GM13976 (cell line): ENCODE measurements at regions not wholly inside any gene's neighbourhood (a gene's known extent, or its start where the extent isn't known, plus 50 kb on each side); places are given as distances from the start of the nearest gene placed in this dataset.

Source experiments
- DNase-seq: peaks from one replicate; pipeline ENCODE4 v3.0.0; 2012; ENCODE audit warnings: low spot score
- in situ Hi-C: fragments of 300-500 bp; cut with MboI; formaldehyde crosslinking; loops from one replicate; pipeline ENCODE4 v1.12.0; 2022; ENCODE audit warnings: low sequenced_read_pairs, mixed read lengths, inconsistent platforms; ENCODE audit not compliant: unreplicated experiment
- TF ChIP-seq, protein P1 (sequence below): IDR thresholded peaks from 2 replicates; pipeline ENCODE4 v1.5.1; 2012; ENCODE audit warnings: borderline replicate concordance, mild to moderate bottlenecking; ENCODE audit not compliant: insufficient read depth; ENCODE audit errors: extremely low read depth, missing control alignments, control extremely low read depth

DNA sequence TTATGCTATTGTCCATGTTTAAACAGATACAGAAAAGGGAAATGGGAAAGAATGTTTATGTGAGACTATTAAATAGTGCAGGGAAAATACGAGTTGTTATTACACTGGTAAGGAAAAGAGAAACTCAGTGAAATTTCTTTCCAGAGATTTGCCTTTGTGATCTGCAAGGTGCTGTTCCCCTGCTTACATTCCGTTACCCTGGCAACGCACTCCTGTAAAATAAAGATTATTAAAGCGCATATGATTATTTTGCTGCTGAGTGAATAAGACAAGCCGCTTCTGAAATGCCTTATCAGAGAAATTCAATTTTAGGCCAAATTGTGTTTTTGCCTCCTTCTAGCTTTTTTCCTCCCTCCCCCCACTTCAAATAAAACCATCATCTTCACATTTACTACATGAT, 328.6 kb upstream of the PMFBP1 start:
- in situ Hi-C loops, result loop anchor here (25.0 kb wide), 1 partner anchor 337 kb away; no protein-coding TSS in a partner anchor
- no peak for DNase-seq
- TF ChIP-seq, protein P1, sequence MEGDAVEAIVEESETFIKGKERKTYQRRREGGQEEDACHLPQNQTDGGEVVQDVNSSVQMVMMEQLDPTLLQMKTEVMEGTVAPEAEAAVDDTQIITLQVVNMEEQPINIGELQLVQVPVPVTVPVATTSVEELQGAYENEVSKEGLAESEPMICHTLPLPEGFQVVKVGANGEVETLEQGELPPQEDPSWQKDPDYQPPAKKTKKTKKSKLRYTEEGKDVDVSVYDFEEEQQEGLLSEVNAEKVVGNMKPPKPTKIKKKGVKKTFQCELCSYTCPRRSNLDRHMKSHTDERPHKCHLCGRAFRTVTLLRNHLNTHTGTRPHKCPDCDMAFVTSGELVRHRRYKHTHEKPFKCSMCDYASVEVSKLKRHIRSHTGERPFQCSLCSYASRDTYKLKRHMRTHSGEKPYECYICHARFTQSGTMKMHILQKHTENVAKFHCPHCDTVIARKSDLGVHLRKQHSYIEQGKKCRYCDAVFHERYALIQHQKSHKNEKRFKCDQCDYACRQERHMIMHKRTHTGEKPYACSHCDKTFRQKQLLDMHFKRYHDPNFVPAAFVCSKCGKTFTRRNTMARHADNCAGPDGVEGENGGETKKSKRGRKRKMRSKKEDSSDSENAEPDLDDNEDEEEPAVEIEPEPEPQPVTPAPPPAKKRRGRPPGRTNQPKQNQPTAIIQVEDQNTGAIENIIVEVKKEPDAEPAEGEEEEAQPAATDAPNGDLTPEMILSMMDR, result no peak

DNA sequence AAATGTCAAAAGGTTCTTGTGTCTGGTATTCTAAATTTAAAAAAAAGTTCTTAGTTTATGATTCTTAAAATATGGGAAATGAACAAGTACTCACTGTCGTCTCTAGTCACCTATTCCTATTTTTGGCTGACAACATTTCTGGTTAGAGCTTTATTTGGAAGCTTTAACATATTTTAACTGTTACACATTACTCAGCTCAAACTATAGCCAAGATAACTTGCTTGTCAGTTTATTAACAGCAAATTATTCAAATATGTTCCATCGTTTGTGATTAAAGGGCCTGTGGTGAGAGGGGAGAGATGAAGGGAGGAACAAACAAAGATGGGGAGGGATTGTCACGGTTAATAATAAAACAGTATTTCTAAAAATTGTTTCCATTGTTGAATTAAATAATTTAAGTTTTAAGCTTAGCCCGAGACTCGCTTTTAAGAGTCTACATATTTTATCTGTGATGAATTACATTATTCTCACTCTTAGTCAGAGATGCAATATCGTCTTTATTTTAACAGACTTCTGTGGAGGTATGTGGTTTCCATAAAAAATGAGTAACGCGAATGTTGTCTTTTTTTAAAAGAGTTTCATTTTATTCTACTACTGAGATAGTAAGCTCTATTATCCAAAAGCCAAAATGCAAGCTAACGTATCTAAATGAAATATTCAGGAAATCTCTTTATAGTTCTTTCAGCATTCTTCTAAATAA, 321.9 kb upstream of the PMFBP1 start:
- TF ChIP-seq, protein P1, result no peak
- in situ Hi-C loops, result no loop called here
- no peak for DNase-seq

DNA sequence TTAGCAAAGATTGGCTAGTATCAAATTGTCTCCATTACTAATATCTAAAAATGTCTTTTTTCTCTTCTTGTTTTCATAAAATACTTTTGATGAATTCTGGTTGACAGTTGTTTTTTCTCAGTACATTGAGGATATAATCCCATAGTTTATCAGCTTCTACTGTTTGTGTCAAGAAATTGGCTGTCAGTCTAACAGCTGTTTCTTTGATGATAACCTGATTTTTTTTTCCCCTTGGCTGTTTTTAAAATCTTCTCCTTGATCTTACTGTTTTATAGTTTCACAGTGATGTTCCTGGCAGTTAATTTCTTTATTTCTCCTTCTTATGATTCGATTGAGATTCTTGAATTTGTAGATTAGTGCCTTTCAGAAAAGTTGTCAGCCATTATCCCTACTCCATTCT, 315.3 kb upstream of the PMFBP1 start:
- TF ChIP-seq, protein P1, result no peak
- in situ Hi-C loops, result no loop called here
- no peak for DNase-seq

DNA sequence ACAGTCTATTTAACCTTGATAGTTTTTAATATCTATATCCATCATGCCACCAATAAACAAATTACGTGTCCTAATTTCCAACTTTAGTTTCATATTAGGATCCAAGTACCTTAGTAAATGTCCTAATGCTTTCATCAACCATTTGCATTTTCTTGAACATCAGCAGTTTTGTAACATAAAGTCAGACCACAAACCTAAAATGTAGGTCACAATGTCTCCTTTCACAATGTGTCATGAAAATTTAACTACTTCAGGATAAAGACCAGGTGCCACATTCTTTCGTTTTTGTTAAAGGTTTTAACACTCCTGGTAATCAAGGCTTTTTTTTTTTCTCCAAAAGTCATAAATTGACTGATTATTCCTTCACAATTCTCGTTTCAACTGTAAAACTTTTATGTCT, 310.7 kb upstream of the PMFBP1 start:
- no peak for DNase-seq
- TF ChIP-seq, protein P1, result no peak
- in situ Hi-C loops, result no loop called here

DNA sequence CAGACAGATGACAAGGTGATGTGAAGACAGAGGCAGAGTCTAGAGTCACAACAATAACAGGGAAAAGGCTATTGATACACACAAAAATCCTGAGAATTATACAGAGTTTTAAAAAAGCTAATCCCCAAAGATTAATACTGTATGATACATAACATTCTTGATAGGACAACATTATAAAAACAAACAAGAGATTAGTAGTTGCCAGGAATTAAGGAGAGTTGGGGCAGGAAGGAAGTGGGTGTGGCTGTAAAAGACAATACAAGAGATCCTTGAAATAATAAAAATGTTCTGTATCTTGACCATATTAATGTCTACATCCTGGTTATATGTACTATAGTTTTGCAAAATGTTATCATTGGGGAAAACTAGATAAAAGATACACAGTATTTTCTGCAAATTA, 309.5 kb upstream of the PMFBP1 start:
- in situ Hi-C loops, result no loop called here
- no peak for DNase-seq
- TF ChIP-seq, protein P1, result no peak

DNA sequence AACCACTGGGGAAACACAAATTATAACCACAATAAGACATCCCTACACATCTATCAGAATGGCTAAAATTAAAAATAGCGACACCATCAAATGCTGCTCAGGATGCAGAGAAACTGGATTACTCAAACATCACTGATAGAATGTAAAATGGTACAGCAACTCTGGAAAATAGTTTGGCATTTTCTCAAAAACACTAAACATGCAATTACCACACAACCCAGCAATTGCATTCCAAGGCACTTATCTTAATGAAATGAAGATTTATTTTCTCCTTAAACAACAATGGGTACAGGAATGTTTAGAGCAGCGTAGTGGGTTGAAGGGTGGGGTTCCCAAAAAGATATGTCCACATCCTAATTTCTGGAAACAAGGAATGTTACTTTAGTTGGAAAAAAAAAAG, 309.0 kb upstream of the PMFBP1 start:
- TF ChIP-seq, protein P1, result no peak
- no peak for DNase-seq
- in situ Hi-C loops, result no loop called here
